ENCODE measurements at regions not wholly inside any gene's neighbourhood (a gene's known extent, or its start where the extent isn't known, plus 50 kb on each side); places are given as distances from the start of the nearest gene placed in this dataset.

DNA sequence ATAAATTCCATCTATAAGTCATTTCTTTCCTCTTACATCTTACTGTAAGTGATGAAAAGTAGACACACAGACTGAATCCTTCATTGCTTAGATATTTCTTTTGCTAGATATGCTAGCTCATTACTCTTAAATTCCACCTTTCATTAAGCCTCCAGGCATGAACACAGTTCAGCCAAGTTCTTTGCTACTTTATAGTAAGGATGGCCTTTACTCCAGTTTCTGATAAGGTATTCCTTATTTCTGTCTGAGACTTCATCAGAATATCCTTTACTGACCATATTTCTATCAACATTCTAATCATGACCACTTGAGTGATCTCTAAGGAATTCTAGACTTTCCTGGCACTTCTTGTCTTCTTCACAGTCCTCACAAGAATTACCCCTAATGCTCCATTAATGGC is 191.7 kb upstream of the KCTD3 start:
- no peak overlapping the region for H3K27ac ChIP-seq

DNA sequence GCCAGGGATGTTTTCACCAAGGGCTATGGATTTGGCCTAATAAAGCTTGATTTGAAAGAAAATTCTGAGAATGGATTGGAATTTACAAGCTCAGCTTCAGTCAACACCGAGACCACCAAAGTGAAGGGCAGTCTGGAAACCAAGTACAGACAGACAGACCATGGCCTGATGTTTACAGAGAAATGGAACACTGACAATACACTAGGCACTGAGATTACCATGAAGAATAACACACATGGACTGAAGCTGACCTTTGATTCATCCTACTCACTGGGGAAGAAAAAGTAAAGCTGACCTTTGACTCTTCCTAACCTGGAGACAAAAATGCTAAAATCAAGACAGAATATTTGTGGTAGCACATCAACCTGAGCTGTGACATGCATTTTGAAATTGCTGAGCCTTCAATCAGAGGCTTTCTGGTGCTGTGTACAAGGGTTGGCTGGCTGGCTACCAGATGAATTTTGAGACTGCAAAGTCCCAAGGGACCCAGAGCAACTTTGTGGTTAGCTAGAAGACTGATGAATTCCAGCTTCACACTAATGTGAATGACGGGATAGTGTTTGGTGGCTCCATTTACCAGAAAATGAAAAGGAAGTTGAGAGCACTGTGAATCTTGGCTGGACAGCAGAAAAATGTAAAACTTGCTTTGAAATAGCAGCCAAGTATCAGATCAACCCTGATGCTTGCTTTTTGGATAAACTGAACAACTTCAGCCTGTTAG is 190.4 kb upstream of the KCTD3 start:
- Histone ChIP-seq H3K4me1 (replicated peaks in 1 of 2) (no peaks in the 10 kb centered on the region), H3K4me3 (no peak overlapping the region), H3K27ac (no peak overlapping the region)
- in situ Hi-C loops (cut with MboI; ENCODE audit: low pct_unique_long_range_greater_than_20kb in 2 of 9, low sequenced_read_pairs in 9 of 9, unreplicated experiment in 9 of 9): no loop called here
- peak in 2 of 8 experiments; percentile 33 to 81 for ATAC-seq (replicated peaks in 6 of 8)
- 30 to 88% (median 69%) methylated on average over 1 to 2 of the region's 2 CpGs; no CpG with 5 or more reads in 2 of the 10 experiments for WGBS, 10 experiments

More for the DNA sequence above, 191.7 kb upstream of the KCTD3 start:
- in situ Hi-C loops (cut with MboI; ENCODE audit: low pct_unique_long_range_greater_than_20kb in 2 of 9, low sequenced_read_pairs in 9 of 9, unreplicated experiment in 9 of 9): no loop called here
- no peak overlapping the region for H3K4me3 ChIP-seq
- ATAC-seq (replicated peaks in 6 of 8): no peak
- H3K4me1 ChIP-seq (replicated peaks in 1 of 2): no peaks in the 10 kb centered on the region

DNA sequence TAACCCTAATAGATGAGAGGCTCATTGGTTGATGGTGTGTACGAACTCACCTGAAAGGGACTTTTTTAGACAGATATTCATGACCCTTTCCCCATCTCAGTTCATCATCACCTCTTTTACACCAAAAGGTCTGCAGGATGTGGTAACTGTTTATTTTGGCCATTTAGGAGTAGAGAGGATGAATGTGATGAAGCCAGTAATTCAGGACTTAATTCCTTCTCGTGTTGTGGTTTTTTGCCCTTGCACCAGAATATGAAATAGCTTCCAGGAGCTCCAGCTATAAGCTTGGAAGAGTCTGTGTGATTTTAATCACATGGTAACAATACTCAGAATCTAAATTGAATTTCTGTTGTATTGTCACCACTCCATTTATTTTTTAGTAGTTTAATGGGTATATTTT is 189.4 kb upstream of the KCTD3 start:
- H3K4me1 ChIP-seq (replicated peaks in 1 of 2): no peaks in the 10 kb centered on the region
- ATAC-seq (replicated peaks in 6 of 8): no peak
- H3K4me3 ChIP-seq: no peak overlapping the region
- in situ Hi-C loops (cut with MboI; ENCODE audit: low pct_unique_long_range_greater_than_20kb in 2 of 9, low sequenced_read_pairs in 9 of 9, unreplicated experiment in 9 of 9): no loop called here
- no peak overlapping the region for H3K27ac ChIP-seq
- WGBS, 10 experiments: 40 to 100% (median 83%) methylated on average over 1 to 2 of the region's 2 CpGs; no CpG with 5 or more reads in 1 of the 10 experiments

DNA sequence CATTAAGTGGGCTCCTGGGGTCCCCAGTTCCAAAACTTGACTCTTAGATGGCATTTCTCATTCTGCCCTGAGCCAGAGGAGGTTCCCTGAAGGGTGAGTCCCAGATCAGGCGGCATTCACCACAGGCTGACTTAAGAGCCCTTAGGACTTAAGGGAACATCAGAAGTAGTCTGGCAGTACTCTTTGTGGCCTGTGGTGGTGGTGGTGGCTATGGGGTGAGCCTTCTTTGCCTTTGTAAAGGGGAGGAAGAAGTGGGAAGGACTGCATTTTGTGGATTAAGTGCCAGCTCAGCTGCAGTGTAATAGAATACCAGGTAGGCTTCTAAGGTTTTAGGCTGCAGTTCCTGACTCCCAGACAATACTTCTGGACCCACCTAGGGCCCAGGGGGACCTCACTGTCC is 186.5 kb upstream of the KCTD3 start:
- WGBS, 10 experiments: 50 to 100% (median 67%) methylated on average over 1 of the region's 1 CpG; no CpG with 5 or more reads in 5 of the 10 experiments
- ATAC-seq (replicated peaks in 6 of 8): no peak
- Histone ChIP-seq H3K27ac (no peak overlapping the region), H3K4me1 (replicated peaks in 1 of 2) (no peaks in the 10 kb centered on the region), H3K4me3 (no peak overlapping the region)
- in situ Hi-C loops (cut with MboI; ENCODE audit: low pct_unique_long_range_greater_than_20kb in 2 of 9, low sequenced_read_pairs in 9 of 9, unreplicated experiment in 9 of 9): no loop called here

DNA sequence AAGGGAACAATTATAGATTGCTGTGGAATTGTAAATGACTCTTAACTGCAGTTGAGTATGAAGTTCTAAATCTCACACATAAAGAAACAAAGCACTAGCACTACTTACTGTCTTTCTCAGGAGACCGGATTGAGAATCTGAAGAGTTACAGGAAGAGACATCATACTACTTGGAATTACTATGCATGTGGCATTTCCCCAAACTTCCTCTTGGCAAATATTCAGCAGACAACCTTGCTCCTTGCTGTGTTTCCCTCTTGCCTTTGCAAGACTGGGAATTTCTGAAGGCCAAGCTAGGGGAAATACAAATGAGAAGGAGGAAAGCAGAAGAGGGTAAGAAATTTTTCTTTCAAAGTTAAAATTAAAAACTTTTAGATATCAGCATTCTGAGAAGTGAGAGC is 173.6 kb upstream of the KCTD3 start:
- in situ Hi-C loops (cut with MboI; ENCODE audit: low pct_unique_long_range_greater_than_20kb in 2 of 9, low sequenced_read_pairs in 9 of 9, unreplicated experiment in 9 of 9): no loop called here
- whole genome bisulfite sequencing, 10 experiments: 80 to 100% (median 100%) methylated on average over 1 of the region's 1 CpG; no CpG with 5 or more reads in 2 of the 10 experiments
- no peak overlapping the region for H3K4me3 ChIP-seq
- no peak for ATAC-seq (replicated peaks in 6 of 8)
- H3K4me1 ChIP-seq (replicated peaks in 1 of 2): no peaks in the 10 kb centered on the region
- H3K27ac ChIP-seq: no peak overlapping the region

DNA sequence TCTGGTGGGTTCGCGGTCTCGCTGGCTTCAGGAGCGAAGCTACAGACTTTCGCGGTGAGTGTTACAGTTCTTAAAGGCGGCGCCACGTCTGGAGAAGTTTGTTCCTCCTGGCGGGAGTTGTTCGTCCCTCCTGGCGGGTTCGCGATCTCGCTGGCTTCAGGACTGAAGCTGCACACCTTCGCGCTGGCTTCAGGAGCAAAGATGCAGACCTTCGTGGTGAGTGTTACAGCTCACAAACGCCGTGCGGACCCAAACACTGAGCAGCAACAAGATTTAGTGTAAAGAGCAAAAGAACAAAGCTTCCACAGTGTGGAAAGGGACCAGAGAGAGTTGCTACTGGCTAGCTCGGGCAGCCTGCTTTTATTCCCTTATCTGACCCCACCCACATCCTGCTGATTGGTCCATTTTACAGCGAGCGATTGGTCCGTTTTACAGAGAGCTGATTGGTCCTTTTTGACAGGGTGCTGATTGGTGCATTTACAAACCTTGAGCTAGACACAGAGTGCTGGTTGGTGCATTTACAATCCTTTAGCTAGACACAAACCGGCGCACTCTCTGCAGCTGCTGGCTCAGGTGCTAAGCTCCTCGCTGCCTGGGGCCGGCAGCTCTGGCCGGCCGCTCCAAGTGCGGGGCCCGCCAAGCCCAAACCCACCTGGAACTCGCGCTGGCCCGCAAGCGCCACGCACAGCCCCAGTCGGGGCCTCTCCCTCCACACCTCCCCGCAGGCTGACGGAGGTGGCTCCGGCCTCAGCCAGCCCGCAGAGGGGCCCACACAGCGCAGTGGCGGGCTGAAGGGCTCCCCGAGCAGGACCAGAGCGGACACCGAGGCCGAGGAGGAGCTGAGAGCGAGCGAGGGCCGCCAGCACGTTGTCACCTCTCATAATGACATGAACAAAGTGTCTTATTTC is 172.8 kb upstream of the KCTD3 start:
- ATAC-seq (replicated peaks in 6 of 8): no peak
- Histone ChIP-seq H3K4me3 (no peak overlapping the region), H3K27ac (no peak overlapping the region), H3K4me1 (replicated peaks in 1 of 2) (no peaks in the 10 kb centered on the region)
- in situ Hi-C loops (cut with MboI; ENCODE audit: low pct_unique_long_range_greater_than_20kb in 2 of 9, low sequenced_read_pairs in 9 of 9, unreplicated experiment in 9 of 9): no loop called here
- WGBS, 10 experiments: 76 to 97% (median 94%) methylated on average over 3 to 42 of the region's 53 CpGs; no CpG with 5 or more reads in 3 of the 10 experiments

DNA sequence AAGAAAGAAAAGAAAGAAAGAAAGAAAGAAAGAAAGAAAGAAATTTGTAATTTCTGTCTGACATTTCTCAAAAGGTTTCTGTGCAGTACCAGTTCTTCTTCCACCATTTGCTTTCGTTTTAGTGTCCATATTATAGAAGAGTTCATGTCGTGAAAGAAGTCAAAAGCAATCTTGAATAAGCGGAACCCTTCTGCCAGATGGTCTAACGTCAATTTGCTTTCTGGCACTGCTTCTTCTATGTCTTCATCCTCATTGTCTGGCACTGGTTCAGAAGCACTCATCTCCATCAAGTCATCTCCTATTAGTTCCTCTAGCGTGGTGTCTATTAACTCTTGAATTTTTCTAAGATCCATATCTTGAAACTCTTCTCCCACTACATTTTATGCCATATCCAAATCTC is 170.0 kb upstream of the KCTD3 start:
- WGBS, 10 experiments: 8 to 89% (median 79%) methylated on average over 2 to 5 of the region's 5 CpGs
- no peaks in the 10 kb centered on the region for H3K4me1 ChIP-seq (replicated peaks in 1 of 2)

DNA sequence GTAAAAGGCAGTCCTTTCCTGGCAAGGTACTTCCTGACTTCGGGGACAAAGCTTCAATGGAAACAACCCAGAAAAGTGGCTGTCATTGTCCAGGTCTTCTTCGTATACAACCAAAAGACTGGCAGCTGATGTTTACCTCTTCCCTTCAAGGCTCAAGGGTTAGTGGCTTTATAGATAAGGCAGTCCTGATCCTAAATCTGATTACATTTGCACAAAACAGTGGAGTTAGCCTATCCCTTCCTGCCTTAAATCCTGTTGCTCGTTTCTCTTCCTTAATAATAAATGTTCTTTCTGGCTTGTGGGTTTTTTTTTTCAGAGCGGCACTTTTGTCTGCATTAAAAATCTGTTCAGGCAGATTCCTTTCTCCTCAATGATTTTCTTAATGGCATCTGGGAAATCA is 169.3 kb upstream of the KCTD3 start:
- in situ Hi-C loops (cut with MboI; ENCODE audit: low pct_unique_long_range_greater_than_20kb in 2 of 9, low sequenced_read_pairs in 9 of 9, unreplicated experiment in 9 of 9): no loop called here
- no peak for ATAC-seq (replicated peaks in 6 of 8)
- Histone ChIP-seq H3K4me1 (replicated peaks in 1 of 2) (no peaks in the 10 kb centered on the region), H3K27ac (no peak overlapping the region), H3K4me3 (no peak overlapping the region)
- 13 to 100% (median 73%) methylated on average over 1 to 4 of the region's 4 CpGs for WGBS, 10 experiments

More for the DNA sequence above, 170.0 kb upstream of the KCTD3 start:
- peak in 1 of 8 experiments; percentile 28 for ATAC-seq (replicated peaks in 6 of 8)
- no peak overlapping the region for H3K27ac ChIP-seq
- in situ Hi-C loops (cut with MboI; ENCODE audit: low pct_unique_long_range_greater_than_20kb in 2 of 9, low sequenced_read_pairs in 9 of 9, unreplicated experiment in 9 of 9): no loop called here
- H3K4me3 ChIP-seq: no peak overlapping the region

DNA sequence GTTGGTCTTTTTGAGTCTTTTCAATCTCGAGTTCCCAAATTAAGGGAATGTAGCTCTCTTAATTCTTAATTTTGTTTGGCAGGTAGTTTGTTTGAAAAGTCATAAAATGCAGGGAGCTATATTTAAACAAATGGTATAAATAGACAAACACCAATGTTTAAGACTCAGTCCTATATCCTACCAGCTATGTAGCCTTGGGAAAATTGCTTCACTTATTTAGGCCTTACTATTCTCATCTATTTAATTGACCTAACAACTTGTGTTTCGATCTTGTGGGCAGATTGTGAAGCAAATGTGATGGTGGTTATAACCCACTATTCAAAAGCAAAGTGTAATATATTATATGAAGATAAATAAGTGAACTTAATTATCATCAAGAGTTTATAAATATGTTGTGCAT is 167.3 kb upstream of the KCTD3 start:
- Histone ChIP-seq H3K4me1 (replicated peaks in 1 of 2) (no peaks in the 10 kb centered on the region), H3K27ac (no peak overlapping the region), H3K4me3 (no peak overlapping the region)
- ATAC-seq (replicated peaks in 6 of 8): no peak
- WGBS, 10 experiments: 38 to 100% (median 91%) methylated on average over 1 to 2 of the region's 2 CpGs; no CpG with 5 or more reads in 1 of the 10 experiments
- in situ Hi-C loops (cut with MboI; ENCODE audit: low pct_unique_long_range_greater_than_20kb in 2 of 9, low sequenced_read_pairs in 9 of 9, unreplicated experiment in 9 of 9): no loop called here

DNA sequence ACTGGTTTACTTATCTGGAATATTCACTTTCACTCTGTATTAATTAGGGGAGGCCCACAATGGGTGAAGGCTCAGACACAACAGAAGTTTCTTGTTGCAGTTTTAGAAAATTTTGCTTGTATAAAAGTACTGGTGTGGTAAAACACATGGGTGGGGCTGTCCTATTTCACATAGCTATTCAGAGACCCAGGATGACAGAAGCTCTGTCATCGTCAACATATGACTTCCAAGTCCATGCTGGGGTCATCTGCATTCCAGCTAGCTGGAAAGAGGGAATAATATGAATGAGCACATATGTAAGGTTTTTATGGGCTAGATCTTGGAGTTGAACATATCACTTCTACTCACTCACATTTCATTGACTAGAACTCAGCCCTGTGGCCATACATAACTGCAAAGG is 166.4 kb upstream of the KCTD3 start:
- Histone ChIP-seq H3K27ac (no peak overlapping the region), H3K4me1 (replicated peaks in 1 of 2) (no peaks in the 10 kb centered on the region), H3K4me3 (no peak overlapping the region)
- in situ Hi-C loops (cut with MboI; ENCODE audit: low pct_unique_long_range_greater_than_20kb in 2 of 9, low sequenced_read_pairs in 9 of 9, unreplicated experiment in 9 of 9): no loop called here
- 17 to 100% (median 89%) methylated on average over 1 of the region's 1 CpG; no CpG with 5 or more reads in 3 of the 10 experiments for WGBS, 10 experiments
- ATAC-seq (replicated peaks in 6 of 8): peak in 2 of 8 experiments; percentile 85 to 87

DNA sequence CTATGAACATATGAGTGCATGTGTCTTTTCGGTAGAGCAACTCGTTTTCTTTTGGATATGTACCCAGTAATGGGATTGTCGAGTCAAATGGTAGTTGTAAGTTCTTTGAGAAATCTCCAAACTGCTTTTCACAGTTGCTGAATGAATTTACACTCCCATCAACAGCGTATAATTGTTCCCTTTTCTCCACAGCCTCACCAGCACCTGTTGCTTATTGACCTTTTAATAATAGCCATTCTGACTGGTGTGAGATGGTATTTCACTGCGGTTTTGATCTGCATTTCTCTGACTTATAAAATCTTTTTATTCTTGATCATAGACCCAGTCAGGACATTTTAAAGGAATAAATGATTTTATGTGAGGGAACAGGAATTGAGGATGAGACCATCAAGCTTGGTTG is 165.0 kb upstream of the KCTD3 start:
- ATAC-seq (replicated peaks in 6 of 8): no peak
- 52 to 96% (median 77%) methylated on average over 2 to 5 of the region's 5 CpGs for WGBS, 10 experiments
- in situ Hi-C loops (cut with MboI; ENCODE audit: low pct_unique_long_range_greater_than_20kb in 2 of 9, low sequenced_read_pairs in 9 of 9, unreplicated experiment in 9 of 9): no loop called here
- H3K4me3 ChIP-seq: no peak overlapping the region
- no peak overlapping the region for H3K27ac ChIP-seq
- no peaks in the 10 kb centered on the region for H3K4me1 ChIP-seq (replicated peaks in 1 of 2)

DNA sequence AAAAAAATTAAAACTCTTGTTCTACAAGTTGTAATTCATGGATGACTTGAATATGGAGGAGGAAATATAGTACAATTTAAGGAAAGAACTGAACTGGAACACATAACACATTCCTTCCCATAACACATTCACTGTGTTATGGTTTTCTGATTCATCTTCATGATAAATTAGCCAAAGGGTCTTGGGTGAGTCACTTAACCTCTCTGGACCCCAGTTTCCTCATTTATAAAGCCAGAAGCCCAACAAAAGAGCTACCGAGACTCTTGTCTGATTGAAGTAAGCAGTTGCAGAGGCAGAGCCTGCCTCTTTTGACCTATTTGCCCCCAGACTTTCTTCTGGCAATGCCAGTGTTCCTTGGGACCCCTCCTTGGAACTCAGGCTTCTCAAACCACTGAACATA is 161.9 kb upstream of the KCTD3 start:
- in situ Hi-C loops (cut with MboI; ENCODE audit: low pct_unique_long_range_greater_than_20kb in 2 of 9, low sequenced_read_pairs in 9 of 9, unreplicated experiment in 9 of 9): no loop called here

DNA sequence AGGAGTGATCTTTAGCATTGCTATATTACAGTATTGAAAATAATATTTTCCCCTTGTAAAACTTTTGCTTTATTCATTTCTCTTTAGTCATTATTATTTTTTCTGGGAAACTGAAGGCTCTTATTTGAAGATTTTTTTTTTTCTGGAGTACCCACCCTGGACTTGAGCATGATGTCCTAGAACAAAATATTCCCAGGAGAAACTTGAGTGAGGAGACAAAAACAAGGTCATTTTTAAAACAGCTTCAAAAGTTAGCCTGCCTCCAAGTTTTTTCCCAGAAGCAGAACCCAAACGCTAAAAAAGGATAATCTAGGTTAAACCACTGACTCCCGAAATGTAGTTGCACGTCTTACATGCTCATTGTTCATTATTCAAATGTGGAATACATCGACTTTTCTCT is 160.2 kb upstream of the KCTD3 start:
- in situ Hi-C loops (cut with MboI; ENCODE audit: low pct_unique_long_range_greater_than_20kb in 2 of 9, low sequenced_read_pairs in 9 of 9, unreplicated experiment in 9 of 9): no loop called here
- Histone ChIP-seq H3K4me1 (replicated peaks in 1 of 2) (peaks cover 0 to 4% of the 10 kb centered on the region in 2 donors), H3K4me3 (no peak overlapping the region), H3K27ac (no peak overlapping the region)
- WGBS, 10 experiments: 7 to 100% (median 75%) methylated on average over 2 to 4 of the region's 4 CpGs; no CpG with 5 or more reads in 2 of the 10 experiments
- ATAC-seq (replicated peaks in 6 of 8): no peak

More for the DNA sequence above, 161.9 kb upstream of the KCTD3 start:
- H3K27ac ChIP-seq: no peak overlapping the region
- WGBS, 10 experiments: 0 to 100% (median 42%) methylated on average over 1 of the region's 1 CpG; no CpG with 5 or more reads in 3 of the 10 experiments
- no peaks in the 10 kb centered on the region for H3K4me1 ChIP-seq (replicated peaks in 1 of 2)
- no peak overlapping the region for H3K4me3 ChIP-seq
- no peak for ATAC-seq (replicated peaks in 6 of 8)

Data from motor neuron (in vitro differentiated cells).